ENCODE measurements at regions not wholly inside any gene's neighbourhood (a gene's known extent, or its start where the extent isn't known, plus 50 kb on each side); places are given as distances from the start of the nearest gene placed in this dataset.

GRCh38 chr3:155029941-155030340 is 50.2 kb upstream of the MME start:
- no peak for DNase-seq
- Histone ChIP-seq H3K9me3 (peaks cover 5% of the 10 kb centered on the region), H3K27me3 (no peaks in the 10 kb centered on the region), H3K4me3 (no peak overlapping the region), H3K36me3 (no peaks in the 10 kb centered on the region)

DNA sequence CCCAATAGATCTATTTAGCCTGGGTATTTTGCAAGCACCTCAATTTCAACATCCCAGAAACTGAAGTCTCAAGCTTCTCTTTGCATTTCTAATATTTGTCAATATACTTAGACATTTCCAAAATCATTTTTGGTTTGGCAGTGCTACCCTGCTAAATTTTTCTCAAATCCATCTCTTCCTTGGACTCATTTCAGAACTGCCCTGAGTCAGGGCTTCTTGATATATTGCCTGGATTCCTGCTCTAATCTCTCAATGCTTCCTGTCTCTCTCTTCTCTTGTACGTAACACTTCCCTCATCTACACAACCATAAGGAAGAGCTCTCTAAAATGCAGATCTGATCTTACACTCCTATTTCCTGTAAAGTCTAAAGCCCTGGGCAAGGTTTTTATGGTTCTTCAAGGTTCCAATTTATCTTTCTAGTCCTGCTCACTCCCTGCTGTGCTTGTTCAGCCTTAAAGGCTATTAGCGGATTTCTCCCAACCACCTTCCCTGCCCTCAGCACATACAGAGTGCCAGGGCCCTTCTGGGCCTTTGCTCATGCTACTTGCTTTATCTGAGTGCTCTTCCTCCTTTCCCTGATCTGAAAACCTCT is 53.0 kb upstream of the MME start:
- DNase-seq = peak; percentile 57
- no peaks in the 10 kb centered on the region for H3K27me3 ChIP-seq
- H3K4me3 ChIP-seq = no peak overlapping the region

DNA sequence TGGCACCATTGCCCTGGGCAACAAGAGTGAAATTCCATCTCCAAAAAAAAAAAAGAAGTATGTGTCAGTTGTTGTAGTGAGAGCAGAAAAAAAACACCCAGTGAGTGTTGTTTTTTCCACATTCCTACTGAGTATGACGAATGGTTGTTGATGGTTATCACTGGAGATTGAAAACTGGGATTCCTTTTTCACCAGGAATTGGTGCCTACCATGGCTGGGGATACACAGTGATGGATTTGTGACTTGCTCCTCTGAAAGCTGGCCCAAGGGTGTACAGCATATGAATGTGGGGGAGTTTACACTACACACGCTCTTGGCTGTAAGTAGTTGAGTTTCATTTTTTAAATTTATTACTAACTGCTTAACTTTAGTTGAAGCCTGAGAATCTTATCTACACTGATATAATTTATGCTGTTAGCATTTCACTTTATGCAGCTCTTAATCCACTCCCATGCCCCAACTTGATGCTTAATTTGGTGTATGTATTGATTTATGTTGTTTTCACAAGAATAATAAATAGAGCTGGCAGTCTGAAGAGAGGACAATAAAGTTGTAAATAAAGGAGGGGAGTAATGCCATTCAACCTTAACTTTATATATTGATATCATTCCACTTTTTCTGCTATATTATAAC is 56.0 kb upstream of the MME start:
- H3K27me3 ChIP-seq = no peaks in the 10 kb centered on the region
- DNase-seq = no peak

More for the DNA sequence above, 53.0 kb upstream of the MME start:
- Histone ChIP-seq H3K36me3 (no peaks in the 10 kb centered on the region), H3K9me3 (peaks cover 5% of the 10 kb centered on the region)

DNA sequence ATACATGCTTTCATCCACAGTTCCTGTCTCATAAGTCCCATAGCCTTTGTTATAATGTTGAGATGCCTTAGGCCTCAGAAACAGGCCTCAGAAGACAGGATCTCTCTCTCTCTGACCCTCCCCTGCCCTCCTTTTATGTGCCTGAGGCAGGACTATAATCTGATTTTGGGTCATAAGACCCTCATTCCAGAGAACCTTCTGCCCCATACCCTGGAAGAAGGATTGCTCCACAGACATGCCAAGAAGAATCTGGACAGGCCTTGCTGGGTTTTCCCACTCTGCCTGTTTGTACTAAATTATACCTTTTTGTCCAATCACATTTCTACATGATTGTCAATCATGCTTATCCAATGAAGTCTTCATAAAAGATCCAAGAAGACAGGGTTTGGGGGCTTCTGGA is 57.2 kb upstream of the MME start:
- no peaks in the 10 kb centered on the region for H3K27me3 ChIP-seq
- no peaks in the 10 kb centered on the region for H3K36me3 ChIP-seq
- H3K4me3 ChIP-seq = no peak overlapping the region
- no peaks in the 10 kb centered on the region for H3K9me3 ChIP-seq
- DNase-seq = no peak

More for the DNA sequence above, 56.0 kb upstream of the MME start:
- Histone ChIP-seq H3K4me3 (no peak overlapping the region), H3K9me3 (peaks cover 5% of the 10 kb centered on the region), H3K36me3 (no peaks in the 10 kb centered on the region)

- no peak overlapping the region for H3K4me3 ChIP-seq
- DNase-seq = peak; percentile 4
These were observed 60.5 kb upstream of the MME start for GRCh38 chr3:155019575-155019974.

DNA sequence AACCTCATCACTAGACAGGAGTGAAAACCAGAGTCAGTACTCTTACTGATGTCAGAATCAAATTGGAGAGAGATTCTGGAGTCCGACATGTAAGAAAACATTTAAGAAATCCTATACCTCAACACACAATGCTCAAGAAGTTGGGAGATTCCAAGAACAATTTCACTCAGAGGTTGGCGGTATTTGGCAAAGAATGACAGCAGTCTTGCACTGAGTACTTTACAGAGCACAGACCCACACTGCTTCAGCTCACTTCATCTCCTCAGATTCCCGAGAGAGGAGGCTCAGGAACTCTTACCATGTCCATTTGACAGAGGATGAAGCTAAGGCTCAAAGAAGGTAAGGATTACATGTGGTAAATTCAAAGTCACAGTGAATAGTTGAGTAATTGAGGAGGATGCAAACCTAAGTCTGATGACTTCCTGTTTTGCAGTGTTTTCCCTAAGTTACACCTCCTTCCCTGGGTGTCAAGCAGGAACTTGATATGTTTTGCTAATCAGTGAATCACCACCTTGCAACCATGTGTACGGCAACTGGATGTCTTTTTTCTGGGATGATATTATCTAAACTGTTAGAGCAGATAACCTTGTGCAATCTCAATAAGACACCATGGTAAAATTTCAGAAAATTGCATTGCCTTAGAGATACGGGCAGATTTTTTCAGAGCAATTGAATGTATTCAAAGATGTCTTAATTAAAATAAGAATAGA is 61.3 kb upstream of the MME start:
- no peaks in the 10 kb centered on the region for H3K27me3 ChIP-seq
- no peak overlapping the region for H3K4me3 ChIP-seq
- H3K36me3 ChIP-seq = no peaks in the 10 kb centered on the region
- H3K9me3 ChIP-seq = no peaks in the 10 kb centered on the region
- no peak for DNase-seq

More at GRCh38 chr3:155019575-155019974, 60.5 kb upstream of the MME start:
- Histone ChIP-seq H3K36me3 (no peaks in the 10 kb centered on the region), H3K9me3 (no peaks in the 10 kb centered on the region), H3K27me3 (no peaks in the 10 kb centered on the region)

- DNase-seq = no peak
- H3K9me3 ChIP-seq = no peaks in the 10 kb centered on the region
- H3K36me3 ChIP-seq = no peaks in the 10 kb centered on the region
- H3K27me3 ChIP-seq = no peaks in the 10 kb centered on the region
- no peak overlapping the region for H3K4me3 ChIP-seq
These were observed 64.2 kb upstream of the MME start for GRCh38 chr3:155015776-155016436.

DNA sequence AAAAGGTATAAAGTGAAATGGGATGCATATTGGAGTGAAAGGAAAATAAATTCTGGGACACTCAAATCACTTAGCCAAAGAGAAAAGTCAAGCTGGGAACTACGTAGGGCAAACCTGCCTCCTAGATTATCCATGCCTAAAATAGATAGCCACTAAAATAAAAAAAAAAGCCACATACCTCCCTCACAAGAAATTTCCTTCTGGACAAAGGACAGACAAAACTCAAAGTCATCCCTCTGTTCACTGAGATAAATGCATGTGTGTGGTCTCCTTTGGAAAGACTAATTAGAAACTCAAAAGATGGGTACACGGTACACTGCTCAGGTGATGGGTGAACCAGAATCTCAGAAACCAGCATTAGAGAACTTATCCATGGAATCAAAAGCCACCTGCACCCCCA is 65.2 kb upstream of the MME start:
- H3K27me3 ChIP-seq = no peaks in the 10 kb centered on the region
- DNase-seq = no peak
- no peak overlapping the region for H3K4me3 ChIP-seq
- no peaks in the 10 kb centered on the region for H3K9me3 ChIP-seq
- H3K36me3 ChIP-seq = no peaks in the 10 kb centered on the region

- Histone ChIP-seq H3K4me3 (no peak overlapping the region), H3K36me3 (no peaks in the 10 kb centered on the region), H3K27me3 (no peaks in the 10 kb centered on the region), H3K9me3 (no peaks in the 10 kb centered on the region)
- no peak for DNase-seq
These were observed 66.7 kb upstream of the MME start for GRCh38 chr3:155013427-155013826.

DNA sequence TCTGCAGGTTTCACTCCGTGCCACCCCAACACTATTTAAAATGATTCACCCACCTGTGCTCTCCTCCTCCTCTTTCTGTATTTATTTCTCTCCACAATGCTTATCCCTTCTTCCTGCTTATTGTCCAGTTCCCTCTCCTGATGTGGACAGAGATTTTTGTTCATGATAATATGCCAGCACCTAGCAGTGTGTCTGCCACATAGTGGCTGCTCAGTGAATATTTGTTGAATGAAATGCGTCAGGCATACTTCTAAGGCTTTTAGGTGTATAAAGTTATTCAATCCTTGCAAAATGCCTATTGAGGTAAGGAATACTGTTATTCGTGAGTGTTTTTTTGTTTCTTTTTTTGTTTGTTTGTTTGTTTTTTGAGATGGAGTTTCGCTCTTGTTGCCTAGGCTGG is 67.5 kb upstream of the MME start:
- DNase-seq = no peak
- Histone ChIP-seq H3K4me3 (no peak overlapping the region), H3K27me3 (no peaks in the 10 kb centered on the region), H3K9me3 (no peaks in the 10 kb centered on the region), H3K36me3 (no peaks in the 10 kb centered on the region)

- DNase-seq = no peak
- no peak overlapping the region for H3K4me3 ChIP-seq
- H3K36me3 ChIP-seq = no peaks in the 10 kb centered on the region
- H3K9me3 ChIP-seq = no peaks in the 10 kb centered on the region
- no peaks in the 10 kb centered on the region for H3K27me3 ChIP-seq
These were observed 69.7 kb upstream of the MME start for GRCh38 chr3:155010416-155010815.

DNA sequence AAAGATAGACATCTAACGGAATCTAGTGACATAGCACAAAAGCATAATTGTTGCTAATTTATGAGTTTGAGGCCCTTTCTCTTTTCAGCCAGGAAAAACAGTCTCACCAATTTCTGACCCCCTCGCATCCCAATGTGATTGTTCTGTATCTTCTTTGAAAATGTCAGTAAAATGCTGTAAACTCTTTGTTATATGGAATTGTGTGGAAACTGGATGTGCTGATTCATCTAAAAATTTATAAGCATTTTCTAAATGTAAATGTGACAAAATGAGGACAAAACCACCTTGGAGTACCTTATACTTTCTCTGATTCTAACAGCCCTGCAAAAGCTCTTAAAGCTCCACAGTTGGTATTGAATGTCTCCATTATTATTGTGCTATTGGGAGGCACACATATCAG is 70.9 kb upstream of the MME start:
- DNase-seq = no peak
- Histone ChIP-seq H3K36me3 (no peaks in the 10 kb centered on the region), H3K9me3 (no peaks in the 10 kb centered on the region), H3K27me3 (no peaks in the 10 kb centered on the region), H3K4me3 (no peak overlapping the region)

DNA sequence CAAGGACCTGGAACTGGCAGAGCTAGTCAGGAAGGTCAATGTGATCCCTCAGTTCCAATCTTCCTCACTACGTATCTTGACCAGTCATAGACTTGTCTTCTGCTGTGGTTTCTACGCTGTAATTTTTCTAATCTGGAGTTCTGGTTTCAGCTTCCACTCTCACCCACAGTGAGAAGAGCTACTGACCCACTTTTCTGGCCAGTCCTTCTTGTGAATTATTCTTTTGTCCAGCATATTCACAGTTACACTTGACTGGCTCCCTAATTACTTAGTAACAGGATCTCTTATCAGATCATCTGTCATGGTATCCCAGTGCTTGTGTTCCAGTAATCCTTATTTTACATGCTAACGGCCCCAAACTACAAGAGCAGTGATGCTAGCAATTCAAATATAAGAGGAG is 72.4 kb upstream of the MME start:
- no peaks in the 10 kb centered on the region for H3K27me3 ChIP-seq
- H3K9me3 ChIP-seq = no peaks in the 10 kb centered on the region
- DNase-seq = no peak
- H3K4me3 ChIP-seq = no peak overlapping the region
- H3K36me3 ChIP-seq = no peaks in the 10 kb centered on the region

GRCh38 chr3:155001289-155002010 is 78.7 kb upstream of the MME start:
- H3K36me3 ChIP-seq = no peaks in the 10 kb centered on the region
- DNase-seq = no peak
- no peaks in the 10 kb centered on the region for H3K27me3 ChIP-seq
- no peaks in the 10 kb centered on the region for H3K9me3 ChIP-seq
- H3K4me3 ChIP-seq = no peak overlapping the region

DNA sequence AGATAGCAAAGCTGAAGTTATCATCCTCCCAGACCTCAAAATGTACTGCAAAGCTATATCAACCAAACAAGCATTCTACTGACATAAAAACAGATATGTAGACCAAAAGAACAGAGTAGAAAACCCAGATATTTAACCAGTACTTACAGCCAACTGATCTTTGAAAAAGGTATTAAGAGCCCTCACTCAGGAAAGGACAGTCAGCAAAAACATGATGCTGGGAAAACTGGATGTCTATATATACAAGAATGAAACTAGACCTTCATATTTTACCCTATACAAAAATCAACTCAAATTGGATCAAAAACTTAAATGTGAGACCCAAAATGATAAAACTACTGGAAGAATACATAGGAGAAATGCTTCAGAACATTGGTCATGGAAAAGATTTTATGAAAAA is 87.5 kb upstream of the MME start:
- Histone ChIP-seq H3K4me3 (no peak overlapping the region), H3K9me3 (no peaks in the 10 kb centered on the region), H3K36me3 (no peaks in the 10 kb centered on the region), H3K27me3 (no peaks in the 10 kb centered on the region)
- no peak for DNase-seq

DNA sequence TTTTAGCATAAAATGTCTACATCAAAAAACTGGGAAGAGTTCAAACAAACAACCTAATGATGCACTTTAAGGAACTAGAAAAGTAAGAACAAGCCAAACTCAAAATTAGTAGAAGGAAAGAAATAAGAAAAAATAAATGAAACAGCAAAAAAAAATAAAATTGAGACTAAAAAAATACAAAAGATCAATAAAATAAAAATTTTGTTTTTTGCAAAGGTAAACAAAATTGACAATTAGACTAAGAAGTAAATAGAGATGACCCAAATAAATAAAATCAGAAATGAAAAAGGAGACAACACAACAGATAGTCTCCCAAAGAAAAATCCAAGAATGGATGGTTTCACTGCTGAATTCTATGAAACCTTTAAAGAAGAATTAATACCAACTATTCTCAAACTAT is 89.6 kb upstream of the MME start:
- no peak for DNase-seq
- no peaks in the 10 kb centered on the region for H3K36me3 ChIP-seq
- no peak overlapping the region for H3K4me3 ChIP-seq
- no peaks in the 10 kb centered on the region for H3K27me3 ChIP-seq
- H3K9me3 ChIP-seq = no peaks in the 10 kb centered on the region

GRCh38 chr3:154987846-154988245 is 92.3 kb upstream of the MME start:
- peaks cover 3% of the 10 kb centered on the region; the same call in 1 of the 2 replicates for H3K9me3 ChIP-seq
- H3K36me3 ChIP-seq = no peaks in the 10 kb centered on the region
- no peak for DNase-seq
- H3K27me3 ChIP-seq = no peaks in the 10 kb centered on the region
- H3K4me3 ChIP-seq = no peak overlapping the region
